ENCODE measurements at regions not wholly inside any gene's neighbourhood (a gene's known extent, or its start where the extent isn't known, plus 50 kb on each side); places are given as distances from the start of the nearest gene placed in this dataset.

DNA sequence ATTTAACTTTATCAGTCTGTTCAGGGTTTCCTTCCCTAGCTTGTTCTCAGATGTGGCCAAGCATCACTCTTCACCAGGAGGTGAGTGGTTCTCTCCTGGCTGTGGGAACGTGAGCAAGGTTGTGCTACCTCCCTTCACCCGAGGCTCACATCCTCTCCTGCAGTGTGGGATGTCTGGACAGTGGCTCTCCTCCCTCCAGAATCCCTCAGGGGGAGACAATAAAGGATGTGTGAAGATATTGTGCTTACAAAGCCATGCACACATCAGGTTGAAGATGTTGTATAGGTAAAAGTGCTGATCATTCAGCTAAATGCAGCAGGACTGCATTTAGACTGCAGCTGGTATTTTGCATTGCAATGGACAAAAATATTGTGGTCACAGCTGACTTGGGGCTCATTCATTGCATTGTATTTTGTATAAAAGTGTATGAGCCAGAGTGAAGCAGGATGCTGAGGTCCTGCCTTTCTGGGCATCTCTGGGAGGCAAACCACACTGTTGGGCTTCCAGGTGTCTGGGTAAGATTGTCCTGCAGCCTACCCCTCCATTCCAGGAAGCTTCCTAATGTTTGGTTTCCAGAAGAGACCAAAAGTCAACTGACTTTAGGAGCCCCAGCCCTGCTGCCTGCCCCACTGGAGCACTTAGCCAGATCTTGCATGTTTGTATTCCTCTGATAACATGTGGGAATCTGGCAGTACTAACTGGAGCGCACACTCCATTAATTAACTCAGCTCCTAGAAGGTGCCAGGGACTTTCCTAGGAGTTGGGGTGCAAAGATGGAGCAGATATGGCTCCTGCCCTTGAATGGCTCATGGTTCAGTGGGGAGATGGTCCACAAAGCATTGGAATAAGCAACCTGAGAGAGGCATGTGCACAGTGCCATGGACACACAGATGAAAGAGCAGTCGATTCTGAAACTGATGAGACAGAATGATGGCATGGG lies 292.5 kb upstream of the ZNF32 start:
- H3K9me3 ChIP-seq = no peaks in the 10 kb centered on the region
- H3K4me1 ChIP-seq (ENCODE audit: control insufficient read depth in 1 of 2, insufficient read depth in 1 of 2, low read depth in 1 of 2, low read length in 1 of 2) = no peaks in the 10 kb centered on the region
- no peaks in the 10 kb centered on the region for H3K36me3 ChIP-seq
- H3K4me3 ChIP-seq (ENCODE audit: low read depth in 1 of 2, low read length in 1 of 2) = no peak overlapping the region
- H3K27me3 ChIP-seq = peaks cover 59% of the 10 kb centered on the region
- no peak overlapping the region for H3K27ac ChIP-seq
- TF ChIP-seq, protein P1, sequence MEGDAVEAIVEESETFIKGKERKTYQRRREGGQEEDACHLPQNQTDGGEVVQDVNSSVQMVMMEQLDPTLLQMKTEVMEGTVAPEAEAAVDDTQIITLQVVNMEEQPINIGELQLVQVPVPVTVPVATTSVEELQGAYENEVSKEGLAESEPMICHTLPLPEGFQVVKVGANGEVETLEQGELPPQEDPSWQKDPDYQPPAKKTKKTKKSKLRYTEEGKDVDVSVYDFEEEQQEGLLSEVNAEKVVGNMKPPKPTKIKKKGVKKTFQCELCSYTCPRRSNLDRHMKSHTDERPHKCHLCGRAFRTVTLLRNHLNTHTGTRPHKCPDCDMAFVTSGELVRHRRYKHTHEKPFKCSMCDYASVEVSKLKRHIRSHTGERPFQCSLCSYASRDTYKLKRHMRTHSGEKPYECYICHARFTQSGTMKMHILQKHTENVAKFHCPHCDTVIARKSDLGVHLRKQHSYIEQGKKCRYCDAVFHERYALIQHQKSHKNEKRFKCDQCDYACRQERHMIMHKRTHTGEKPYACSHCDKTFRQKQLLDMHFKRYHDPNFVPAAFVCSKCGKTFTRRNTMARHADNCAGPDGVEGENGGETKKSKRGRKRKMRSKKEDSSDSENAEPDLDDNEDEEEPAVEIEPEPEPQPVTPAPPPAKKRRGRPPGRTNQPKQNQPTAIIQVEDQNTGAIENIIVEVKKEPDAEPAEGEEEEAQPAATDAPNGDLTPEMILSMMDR (IDR thresholded peaks at IDR 0.05) = no peak

DNA sequence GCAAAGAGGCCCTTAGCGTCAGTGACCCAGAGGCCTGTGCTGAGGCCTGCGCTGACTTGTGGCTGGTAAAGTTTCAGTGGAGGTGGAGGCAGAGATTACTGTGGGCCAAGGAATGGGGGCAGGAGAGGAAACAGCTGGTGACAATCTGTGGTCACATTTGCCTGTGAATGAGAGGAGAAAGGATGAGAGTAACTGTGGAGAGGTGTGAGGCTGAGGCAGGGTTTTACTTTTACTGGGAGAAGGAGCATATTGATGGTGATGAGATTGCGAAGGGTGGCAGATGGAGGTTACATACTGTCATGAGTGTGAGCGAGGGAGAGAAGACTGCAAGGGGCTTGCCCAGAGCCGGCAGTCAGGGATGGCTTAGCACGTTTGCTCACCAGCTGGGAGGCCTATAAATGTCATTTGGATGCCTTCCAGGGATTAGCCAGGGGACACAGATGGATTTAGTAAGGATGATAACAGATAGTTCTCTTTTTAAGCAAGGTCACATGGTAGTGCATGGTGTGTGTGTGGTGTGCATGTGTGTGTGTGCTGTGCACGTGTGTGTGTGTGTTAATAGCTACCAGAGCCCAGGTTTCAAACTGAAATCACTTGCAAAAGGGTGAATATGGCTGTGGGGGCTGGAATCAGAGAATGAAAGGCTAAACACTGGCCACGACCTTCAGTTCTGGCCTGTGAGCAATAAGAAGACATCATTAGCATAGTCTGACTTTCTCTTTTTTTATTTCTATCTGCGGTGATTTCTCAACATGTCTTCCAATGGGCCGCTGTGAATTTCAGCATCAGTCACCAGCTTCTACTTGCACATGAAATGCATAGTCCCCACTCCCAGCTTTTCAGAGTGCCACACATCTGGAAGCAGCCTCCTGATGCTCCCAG lies 291.5 kb upstream of the ZNF32 start:
- no peaks in the 10 kb centered on the region for H3K9me3 ChIP-seq
- H3K27me3 ChIP-seq = peaks cover 49% of the 10 kb centered on the region
- no peaks in the 10 kb centered on the region for H3K36me3 ChIP-seq
- H3K4me1 ChIP-seq (ENCODE audit: control insufficient read depth in 1 of 2, insufficient read depth in 1 of 2, low read depth in 1 of 2, low read length in 1 of 2) = no peaks in the 10 kb centered on the region
- no peak overlapping the region for H3K27ac ChIP-seq
- no peak overlapping the region for H3K4me3 ChIP-seq (ENCODE audit: low read depth in 1 of 2, low read length in 1 of 2)
- TF ChIP-seq, protein P1 (IDR thresholded peaks at IDR 0.05) = no peak

DNA sequence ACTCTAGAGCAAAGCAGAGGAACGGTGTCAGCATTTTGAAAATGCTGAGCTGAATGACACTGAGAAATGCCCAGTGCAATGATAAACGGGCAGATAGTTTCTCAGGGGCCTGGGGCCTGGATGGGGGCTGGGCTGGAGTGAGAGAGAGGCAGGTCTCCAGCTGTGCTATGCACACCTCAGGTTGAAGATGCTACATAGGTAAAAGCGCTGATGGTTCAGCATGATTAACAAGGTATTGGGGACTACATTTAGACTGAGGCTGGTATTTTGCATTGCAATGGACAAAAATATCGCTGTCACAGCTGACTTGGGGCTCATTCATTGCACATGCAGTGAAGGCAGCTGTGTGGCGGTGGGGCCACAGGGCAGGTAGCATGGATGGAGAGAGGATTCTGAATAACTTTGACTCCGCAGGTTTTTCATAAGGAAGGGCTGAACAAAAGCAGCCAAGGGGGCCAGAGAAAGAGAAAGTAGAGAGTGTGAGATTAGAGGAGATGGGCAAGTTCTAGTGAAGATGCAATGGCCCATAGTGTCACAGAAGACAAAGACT lies 290.8 kb upstream of the ZNF32 start:
- Histone ChIP-seq H3K9me3 (no peaks in the 10 kb centered on the region), H3K4me1 (ENCODE audit: control insufficient read depth in 1 of 2, insufficient read depth in 1 of 2, low read depth in 1 of 2, low read length in 1 of 2) (no peaks in the 10 kb centered on the region), H3K4me3 (ENCODE audit: low read depth in 1 of 2, low read length in 1 of 2) (no peak overlapping the region), H3K27me3 (peaks cover 42% of the 10 kb centered on the region), H3K36me3 (no peaks in the 10 kb centered on the region), H3K27ac (no peak overlapping the region)
- TF ChIP-seq, protein P1 (IDR thresholded peaks at IDR 0.05) = no peak

DNA sequence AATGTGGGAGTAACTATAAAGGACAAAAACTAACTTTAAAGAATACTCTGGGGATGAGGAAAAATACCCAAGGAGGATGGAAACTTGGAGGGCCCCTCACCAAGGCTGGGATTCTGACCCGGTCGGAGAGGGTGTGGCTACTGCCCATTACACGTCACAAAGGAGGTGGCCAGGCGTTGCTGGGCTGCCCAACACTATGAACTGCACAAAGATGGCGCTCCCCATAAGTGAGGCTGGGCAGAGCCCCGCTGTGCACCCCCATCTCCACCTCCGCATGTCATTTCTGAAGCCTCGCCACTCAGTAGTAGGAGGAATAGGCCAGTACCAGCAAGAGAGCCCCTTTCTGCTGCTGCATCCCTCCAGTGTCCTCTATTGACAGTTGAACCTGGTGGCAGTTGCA lies 290.1 kb upstream of the ZNF32 start:
- H3K9me3 ChIP-seq = no peaks in the 10 kb centered on the region
- no peaks in the 10 kb centered on the region for H3K4me1 ChIP-seq (ENCODE audit: control insufficient read depth in 1 of 2, insufficient read depth in 1 of 2, low read depth in 1 of 2, low read length in 1 of 2)
- H3K4me3 ChIP-seq (ENCODE audit: low read depth in 1 of 2, low read length in 1 of 2) = no peak overlapping the region
- peaks cover 36% of the 10 kb centered on the region for H3K27me3 ChIP-seq
- H3K36me3 ChIP-seq = no peaks in the 10 kb centered on the region
- TF ChIP-seq, protein P1 (IDR thresholded peaks at IDR 0.05) = no peak
- H3K27ac ChIP-seq = no peak overlapping the region

DNA sequence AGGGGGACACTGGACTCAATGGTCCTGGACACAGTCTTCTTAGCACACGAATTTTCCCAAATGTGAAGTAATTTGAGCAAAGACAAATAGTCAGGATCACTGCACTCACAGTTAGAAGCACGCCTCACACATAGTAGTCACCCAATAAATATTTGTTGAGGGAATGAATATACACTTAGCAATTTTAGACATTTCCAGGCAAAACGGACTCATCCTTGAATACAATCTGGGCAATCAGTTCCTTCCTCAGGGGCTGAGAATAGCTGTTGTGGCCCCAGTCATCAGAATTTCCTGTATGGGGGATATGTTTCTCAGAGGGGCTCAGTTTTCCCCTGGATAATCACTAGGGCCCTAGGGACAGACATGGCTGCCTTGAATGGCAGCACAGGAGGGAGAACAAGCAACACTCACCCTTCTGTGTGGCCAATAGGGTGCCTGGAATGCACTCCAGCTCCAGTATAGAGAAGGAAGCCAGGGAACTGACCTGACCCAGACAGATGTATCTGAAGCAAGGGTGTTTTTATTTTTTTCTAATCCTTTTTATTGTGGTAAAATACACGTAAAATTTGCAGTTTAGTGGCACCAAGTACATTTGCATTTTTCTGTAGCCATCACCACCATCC lies 282.7 kb upstream of the ZNF32 start:
- H3K9me3 ChIP-seq = no peaks in the 10 kb centered on the region
- no peak overlapping the region for H3K27ac ChIP-seq
- H3K27me3 ChIP-seq = no peaks in the 10 kb centered on the region
- H3K4me1 ChIP-seq (ENCODE audit: control insufficient read depth in 1 of 2, insufficient read depth in 1 of 2, low read depth in 1 of 2, low read length in 1 of 2) = no peaks in the 10 kb centered on the region
- H3K36me3 ChIP-seq = no peaks in the 10 kb centered on the region
- H3K4me3 ChIP-seq (ENCODE audit: low read depth in 1 of 2, low read length in 1 of 2) = no peak overlapping the region
- TF ChIP-seq, protein P1 (IDR thresholded peaks at IDR 0.05) = no peak
